Prostate gland (tissue), 2 donors: ENCODE measurements at regions not wholly inside any gene's neighbourhood (a gene's known extent, or its start where the extent isn't known, plus 50 kb on each side); places are given as distances from the start of the nearest gene placed in this dataset.

Experiments used
- DNase-seq: peaks from one replicate; pipeline ENCODE4 v3.0.0-alpha.2; 2019; ENCODE audit warnings: low spot score
- H3K27ac ChIP-seq, 2 donors: fragments of 200-600 bp; sonication (generic); 2 replicates each; pipeline ENCODE4 v1.5.1; 2017 to 2019
- H3K27me3 ChIP-seq: fragments of 200-600 bp; sonication (generic); replicated peaks from 2 replicates; pipeline ENCODE4 v1.5.1; 2019; ENCODE audit not compliant: insufficient read depth
- H3K36me3 ChIP-seq, 2 donors: fragments of 200-600 bp; sonication (generic); 1 replicate in 1 of 2; 2 replicates in 1 of 2; pipeline versions ENCODE4 v1.5.1 to v1.8.1; 2017 to 2019
- H3K4me1 ChIP-seq: fragments of 200-600 bp; sonication (generic); replicated peaks from 2 replicates; pipeline ENCODE4 v1.5.1; 2019
- H3K4me3 ChIP-seq, 2 donors: fragments of 200-600 bp; sonication (generic); 2 replicates each; pipeline ENCODE4 v1.5.1; 2017 to 2019
- H3K9me3 ChIP-seq: fragments of 200-600 bp; sonication (generic); 2 replicates; pipeline ENCODE4 v1.5.1; 2017
- POLR2A ChIP-seq: fragments of 450-650 bp; IDR thresholded peaks from one replicate; pipeline ENCODE4 v1.6.1; 2016; ENCODE audit warnings: antibody characterized with exemption, mild to moderate bottlenecking
- POLR2AphosphoS5 ChIP-seq: sonication (generic); formaldehyde crosslinking; IDR thresholded peaks from one replicate; pipeline ENCODE4 v1.6.1; 2017; ENCODE audit warnings: antibody characterized with exemption
- WGBS: methylation state at CpG from one replicate; pipeline ENCODE4 v1.1.5; 2018; 5-methylcytosine and 5-hydroxymethylcytosine counted together
- intact Hi-C: fragments of 100-400 bp; cut with DNase I; formaldehyde crosslinking; loops from one replicate; pipeline ENCODE4 v1.14.2; 2022
- TF ChIP-seq, protein P1 (sequence below), 4 experiments: fragments of 200-600 bp in 2 of 4; fragments of 450-650 bp in 2 of 4; sonication (generic) in 2 of 4; IDR thresholded peaks; 1 replicate in 3 of 4; 2 replicates in 1 of 4; pipeline ENCODE4 v1.5.1; 2016 to 2019; ENCODE audit warnings: antibody characterized with exemption in 4 of 4, mild to moderate bottlenecking in 2 of 4, moderate library complexity in 2 of 4

DNA sequence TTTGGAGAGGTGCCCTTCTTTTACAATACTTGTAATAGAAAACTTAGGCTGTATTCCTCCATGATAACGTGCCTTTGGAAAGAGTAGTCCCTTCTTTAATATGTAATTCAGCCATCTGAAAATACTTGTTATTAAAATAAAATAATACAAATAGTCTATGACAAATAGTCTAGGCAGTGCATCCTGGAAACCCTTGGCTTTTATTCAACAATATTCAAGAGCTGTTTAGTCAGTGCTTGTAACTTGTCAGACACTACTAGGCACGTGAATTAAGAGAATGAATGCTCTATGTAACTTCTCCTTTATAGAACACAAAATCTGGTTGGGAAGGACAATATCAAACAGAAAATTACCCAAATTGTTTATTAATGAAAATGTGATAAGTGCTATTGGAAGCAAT lies 388.2 kb downstream of the MTX2 start:
- no peak for TF ChIP-seq POLR2AphosphoS5
- TF ChIP-seq POLR2A, result no peak
- TF ChIP-seq, protein P1, sequence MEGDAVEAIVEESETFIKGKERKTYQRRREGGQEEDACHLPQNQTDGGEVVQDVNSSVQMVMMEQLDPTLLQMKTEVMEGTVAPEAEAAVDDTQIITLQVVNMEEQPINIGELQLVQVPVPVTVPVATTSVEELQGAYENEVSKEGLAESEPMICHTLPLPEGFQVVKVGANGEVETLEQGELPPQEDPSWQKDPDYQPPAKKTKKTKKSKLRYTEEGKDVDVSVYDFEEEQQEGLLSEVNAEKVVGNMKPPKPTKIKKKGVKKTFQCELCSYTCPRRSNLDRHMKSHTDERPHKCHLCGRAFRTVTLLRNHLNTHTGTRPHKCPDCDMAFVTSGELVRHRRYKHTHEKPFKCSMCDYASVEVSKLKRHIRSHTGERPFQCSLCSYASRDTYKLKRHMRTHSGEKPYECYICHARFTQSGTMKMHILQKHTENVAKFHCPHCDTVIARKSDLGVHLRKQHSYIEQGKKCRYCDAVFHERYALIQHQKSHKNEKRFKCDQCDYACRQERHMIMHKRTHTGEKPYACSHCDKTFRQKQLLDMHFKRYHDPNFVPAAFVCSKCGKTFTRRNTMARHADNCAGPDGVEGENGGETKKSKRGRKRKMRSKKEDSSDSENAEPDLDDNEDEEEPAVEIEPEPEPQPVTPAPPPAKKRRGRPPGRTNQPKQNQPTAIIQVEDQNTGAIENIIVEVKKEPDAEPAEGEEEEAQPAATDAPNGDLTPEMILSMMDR (IDR thresholded peaks at IDR 0.05), result no peak
- DNase-seq, result no peak
- Histone ChIP-seq H3K4me3 (no peak overlapping the region), H3K27ac (no peak overlapping the region), H3K27me3 (peaks cover 7% of the 10 kb centered on the region), H3K4me1 (no peaks in the 10 kb centered on the region), H3K9me3 (no peaks in the 10 kb centered on the region), H3K36me3 (no peaks in the 10 kb centered on the region)
- intact Hi-C loops, result no loop called here
- 42% methylated on average over 2 of the region's 2 CpGs for WGBS

- TF ChIP-seq, protein P1 (IDR thresholded peaks at IDR 0.05), result no peak
- TF ChIP-seq POLR2AphosphoS5, result no peak
- TF ChIP-seq POLR2A, result no peak
- 52% methylated on average over 4 of the region's 4 CpGs for WGBS
- Histone ChIP-seq H3K36me3 (no peaks in the 10 kb centered on the region), H3K4me3 (no peak overlapping the region), H3K27ac (no peak overlapping the region), H3K27me3 (peaks cover 7% of the 10 kb centered on the region), H3K9me3 (no peaks in the 10 kb centered on the region), H3K4me1 (no peaks in the 10 kb centered on the region)
- DNase-seq, result no peak
- intact Hi-C loops, result no loop called here
Observed at GRCh38 chr2:176658708-176659107, 389.5 kb downstream of the MTX2 start.

DNA sequence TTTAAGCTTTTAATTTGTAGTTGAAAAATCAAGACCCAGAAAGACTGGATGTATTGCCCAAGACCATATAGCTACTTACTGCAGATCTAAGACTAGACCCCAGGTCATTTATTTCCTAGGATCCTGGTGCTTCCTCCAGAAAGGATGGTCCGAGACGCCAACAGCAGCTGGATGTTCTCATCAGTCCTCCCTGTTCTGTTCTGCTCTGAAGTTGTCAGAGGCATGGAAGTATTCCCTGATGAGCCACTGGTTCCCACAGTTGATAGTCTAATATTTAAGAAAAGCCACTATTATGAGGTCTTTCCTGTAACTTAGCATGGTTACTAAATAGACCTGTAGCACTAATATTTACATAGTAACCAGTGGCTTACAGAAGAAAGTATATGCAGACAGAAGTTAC lies 393.5 kb downstream of the MTX2 start:
- intact Hi-C loops, result no loop called here
- Histone ChIP-seq H3K36me3 (no peaks in the 10 kb centered on the region), H3K9me3 (no peaks in the 10 kb centered on the region), H3K4me3 (no peak overlapping the region), H3K4me1 (no peaks in the 10 kb centered on the region), H3K27me3 (peaks cover 7% of the 10 kb centered on the region), H3K27ac (no peak overlapping the region)
- WGBS, result 78% methylated on average over 2 of the region's 2 CpGs
- TF ChIP-seq POLR2AphosphoS5, result no peak
- TF ChIP-seq, protein P1 (IDR thresholded peaks at IDR 0.05), result no peak
- no peak for TF ChIP-seq POLR2A
- DNase-seq, result no peak

DNA sequence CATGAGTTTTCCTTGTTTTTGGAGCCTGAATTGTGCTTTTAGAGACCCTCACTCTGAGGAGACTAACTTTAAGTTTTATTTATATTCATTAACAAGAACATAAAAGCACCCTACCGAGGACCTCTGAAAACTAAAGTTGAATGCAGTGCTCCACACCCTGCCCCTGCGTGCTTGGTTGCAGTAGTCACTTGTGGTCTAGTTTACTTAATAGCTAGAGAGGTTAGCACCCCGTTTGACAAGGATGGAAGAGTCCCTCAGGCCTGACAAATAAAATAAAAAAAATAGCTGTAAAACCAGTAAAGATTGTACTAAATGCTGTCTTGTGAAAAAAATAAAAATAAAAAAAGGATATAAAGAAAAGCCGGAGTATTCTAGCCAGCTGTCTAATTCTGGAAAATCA lies 395.2 kb downstream of the MTX2 start:
- peaks cover 7% of the 10 kb centered on the region for H3K27me3 ChIP-seq
- no peak overlapping the region for H3K27ac ChIP-seq
- TF ChIP-seq, protein P1 (IDR thresholded peaks at IDR 0.05), result no peak
- TF ChIP-seq POLR2A, result no peak
- WGBS, result 51% methylated on average over 4 of the region's 4 CpGs
- no peak overlapping the region for H3K4me3 ChIP-seq
- DNase-seq, result no peak
- intact Hi-C loops, result no loop called here
- no peaks in the 10 kb centered on the region for H3K36me3 ChIP-seq
- H3K9me3 ChIP-seq, result no peaks in the 10 kb centered on the region
- no peaks in the 10 kb centered on the region for H3K4me1 ChIP-seq

DNA sequence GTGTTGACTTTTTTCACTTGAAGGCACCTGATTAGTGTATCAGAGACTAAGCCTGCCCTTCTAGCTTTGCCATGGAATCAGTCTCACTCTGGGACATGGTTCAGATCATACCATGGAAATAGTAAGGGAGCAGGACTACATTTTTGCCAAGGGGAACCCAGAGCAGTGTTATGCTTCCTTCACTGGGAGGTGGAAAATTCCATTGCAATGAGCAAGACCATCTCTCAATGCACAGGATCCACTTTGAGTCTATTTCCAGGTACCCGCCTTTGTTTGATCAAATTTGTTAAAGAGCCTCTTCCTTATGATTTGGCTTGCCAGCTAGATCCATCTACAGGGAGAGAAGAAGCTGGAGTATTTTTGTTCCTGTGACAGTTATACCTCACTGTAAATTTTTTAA lies 395.8 kb downstream of the MTX2 start:
- Histone ChIP-seq H3K27ac (no peak overlapping the region), H3K9me3 (no peaks in the 10 kb centered on the region), H3K27me3 (peaks cover 2% of the 10 kb centered on the region), H3K36me3 (no peaks in the 10 kb centered on the region), H3K4me3 (no peak overlapping the region), H3K4me1 (no peaks in the 10 kb centered on the region)
- DNase-seq, result no peak
- intact Hi-C loops, result no loop called here
- 88% methylated on average over 1 of the region's 1 CpG for WGBS
- TF ChIP-seq POLR2AphosphoS5 (no peak), POLR2A (no peak)
- TF ChIP-seq, protein P1 (IDR thresholded peaks at IDR 0.05), result no peak
